ENCODE measurements at regions not wholly inside any gene's neighbourhood (a gene's known extent, or its start where the extent isn't known, plus 50 kb on each side); places are given as distances from the start of the nearest gene placed in this dataset.

DNA sequence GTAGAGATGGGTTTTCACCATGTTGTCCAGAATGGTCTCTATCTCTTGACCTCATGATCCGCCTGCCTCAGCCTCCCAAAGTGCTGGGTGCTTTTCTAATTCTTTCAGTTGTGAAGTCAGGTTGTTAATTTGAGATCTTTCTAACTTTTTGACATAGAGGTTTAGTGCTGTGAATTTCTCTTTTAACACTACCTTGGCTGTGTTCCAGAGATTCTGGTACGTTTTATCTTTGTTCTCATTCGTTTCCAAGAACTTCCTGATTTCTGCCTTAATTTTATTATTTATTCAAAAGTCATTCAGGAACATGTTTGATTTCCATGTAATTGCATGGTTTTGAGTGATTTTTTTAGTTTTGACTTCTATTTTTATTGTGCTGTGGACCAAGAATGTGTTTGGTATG is 63.5 kb upstream of the CCDC54 start:
- Histone ChIP-seq H3K36me3 (ENCODE audit: insufficient read depth, low read length) (no peaks in the 10 kb centered on the region), H3K4me1 (ENCODE audit: insufficient read depth, low read length) (peaks cover 6% of the 10 kb centered on the region; the same call in 1 of the 2 replicates), H3K9ac (ENCODE audit: low read depth, low read length) (no peak overlapping the region)

DNA sequence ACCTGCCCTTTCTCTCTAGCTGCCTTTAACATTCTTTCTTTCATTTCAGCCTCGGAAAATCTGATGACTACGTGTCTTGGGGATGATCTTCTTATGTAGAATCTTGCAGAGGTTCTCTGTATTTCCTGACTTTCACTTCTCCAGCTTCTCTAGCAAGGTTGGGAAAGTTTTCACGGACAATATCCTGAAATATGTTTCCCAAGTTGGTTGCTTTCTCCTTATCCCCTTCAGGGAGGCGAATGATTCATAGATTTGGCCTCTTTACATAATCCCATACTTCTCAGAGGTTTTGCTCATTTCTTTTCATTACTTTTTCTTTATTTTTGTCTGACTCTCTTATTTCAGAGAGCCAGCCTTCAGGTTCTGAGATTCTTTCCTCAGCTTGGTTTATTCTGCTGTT is 62.1 kb upstream of the CCDC54 start:
- no peaks in the 10 kb centered on the region for H3K4me1 ChIP-seq (ENCODE audit: insufficient read depth, low read length)
- no peaks in the 10 kb centered on the region for H3K36me3 ChIP-seq (ENCODE audit: insufficient read depth, low read length)
- H3K9ac ChIP-seq (ENCODE audit: low read depth, low read length): no peak overlapping the region
- H3K9me3 ChIP-seq (ENCODE audit: control insufficient read depth, insufficient read depth, low read length): no peaks in the 10 kb centered on the region

More for the DNA sequence above, 63.5 kb upstream of the CCDC54 start:
- H3K9me3 ChIP-seq (ENCODE audit: control insufficient read depth, insufficient read depth, low read length): no peaks in the 10 kb centered on the region

DNA sequence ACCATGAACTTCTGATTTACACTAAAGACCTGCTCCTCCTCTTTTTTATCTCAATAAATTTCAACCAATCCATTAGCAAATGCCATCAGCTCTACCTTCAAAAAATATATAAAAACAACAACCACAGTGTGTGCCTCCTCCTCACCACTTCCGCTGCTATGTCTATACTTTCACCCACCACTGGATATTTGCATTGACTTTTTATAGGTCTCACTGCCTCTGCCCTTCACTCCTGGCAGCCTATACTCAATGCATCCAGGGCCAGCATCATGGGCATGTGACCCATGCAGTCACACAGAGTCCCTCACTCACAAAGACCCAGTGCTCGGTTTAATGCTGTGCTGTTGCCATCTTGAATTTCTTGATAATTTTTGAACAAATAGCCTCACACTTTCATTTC is 53.5 kb upstream of the CCDC54 start:
- Histone ChIP-seq H3K9ac (ENCODE audit: low read depth, low read length) (no peak overlapping the region), H3K36me3 (ENCODE audit: insufficient read depth, low read length) (no peaks in the 10 kb centered on the region), H3K9me3 (ENCODE audit: control insufficient read depth, insufficient read depth, low read length) (no peaks in the 10 kb centered on the region), H3K4me1 (ENCODE audit: insufficient read depth, low read length) (no peaks in the 10 kb centered on the region)

DNA sequence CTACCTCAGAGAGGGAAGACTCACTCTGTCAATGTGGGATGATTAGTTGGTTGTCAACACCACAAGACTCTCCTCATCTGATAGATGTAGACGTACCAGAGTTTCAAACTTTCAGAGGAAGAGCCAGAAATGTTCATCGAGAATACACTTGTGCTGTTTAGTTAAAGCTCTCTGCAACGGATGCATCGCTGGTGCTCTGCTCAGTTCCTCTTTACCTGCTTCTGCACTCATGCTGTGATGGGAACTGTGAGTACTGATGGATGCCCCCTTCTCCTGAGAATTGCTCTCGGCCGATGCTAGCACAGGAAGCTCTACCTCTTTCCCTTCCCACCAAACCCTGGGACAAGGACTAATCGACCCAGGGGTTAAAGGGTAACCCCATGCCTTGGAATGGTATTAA is 51.8 kb upstream of the CCDC54 start:
- Histone ChIP-seq H3K9ac (ENCODE audit: low read depth, low read length) (no peak overlapping the region), H3K4me1 (ENCODE audit: insufficient read depth, low read length) (no peaks in the 10 kb centered on the region), H3K36me3 (ENCODE audit: insufficient read depth, low read length) (no peaks in the 10 kb centered on the region), H3K9me3 (ENCODE audit: control insufficient read depth, insufficient read depth, low read length) (no peaks in the 10 kb centered on the region)

Data from ES-I3 (cell line).